ENCODE measurements at regions not wholly inside any gene's neighbourhood (a gene's known extent, or its start where the extent isn't known, plus 50 kb on each side); places are given as distances from the start of the nearest gene placed in this dataset.

DNA sequence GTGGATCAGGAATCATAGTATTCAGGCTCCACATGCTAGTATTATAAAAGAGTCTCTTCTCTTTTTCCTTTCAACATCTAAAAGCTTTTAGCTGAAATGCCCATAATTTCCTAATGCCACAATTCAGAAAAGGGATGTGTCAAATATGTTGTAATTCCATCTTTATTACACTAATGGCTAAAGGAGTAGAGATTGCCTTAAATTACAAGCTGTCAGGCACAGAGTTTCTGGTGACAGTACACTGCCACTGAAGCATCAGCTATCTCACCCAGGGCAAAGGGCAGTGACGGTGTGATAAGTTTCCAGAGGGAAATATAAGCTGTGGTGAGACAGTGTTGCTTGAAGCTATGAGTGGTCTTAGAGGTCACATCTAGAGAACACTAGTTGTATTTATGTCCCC is 581.1 kb downstream of the KCNT2 start:
- TF ChIP-seq FOS (IDR thresholded peaks at IDR 0.05; ENCODE audit: borderline replicate concordance, insufficient read depth, low read length) (no peak), POLR2AphosphoS5 (IDR thresholded peaks at IDR 0.05; ENCODE audit: insufficient read depth, low read depth, low read length) (no peak), POLR2A (IDR thresholded peaks at IDR 0.05; ENCODE audit: low read depth, low read length) (no peak), JUN (IDR thresholded peaks at IDR 0.05; ENCODE audit: borderline replicate concordance, insufficient read depth, insufficient read length, low read depth) (no peak), GATA2 (IDR thresholded peaks at IDR 0.05; ENCODE audit: insufficient read depth, insufficient read length, low read depth, low read length) (no peak)
- TF ChIP-seq, protein P1, sequence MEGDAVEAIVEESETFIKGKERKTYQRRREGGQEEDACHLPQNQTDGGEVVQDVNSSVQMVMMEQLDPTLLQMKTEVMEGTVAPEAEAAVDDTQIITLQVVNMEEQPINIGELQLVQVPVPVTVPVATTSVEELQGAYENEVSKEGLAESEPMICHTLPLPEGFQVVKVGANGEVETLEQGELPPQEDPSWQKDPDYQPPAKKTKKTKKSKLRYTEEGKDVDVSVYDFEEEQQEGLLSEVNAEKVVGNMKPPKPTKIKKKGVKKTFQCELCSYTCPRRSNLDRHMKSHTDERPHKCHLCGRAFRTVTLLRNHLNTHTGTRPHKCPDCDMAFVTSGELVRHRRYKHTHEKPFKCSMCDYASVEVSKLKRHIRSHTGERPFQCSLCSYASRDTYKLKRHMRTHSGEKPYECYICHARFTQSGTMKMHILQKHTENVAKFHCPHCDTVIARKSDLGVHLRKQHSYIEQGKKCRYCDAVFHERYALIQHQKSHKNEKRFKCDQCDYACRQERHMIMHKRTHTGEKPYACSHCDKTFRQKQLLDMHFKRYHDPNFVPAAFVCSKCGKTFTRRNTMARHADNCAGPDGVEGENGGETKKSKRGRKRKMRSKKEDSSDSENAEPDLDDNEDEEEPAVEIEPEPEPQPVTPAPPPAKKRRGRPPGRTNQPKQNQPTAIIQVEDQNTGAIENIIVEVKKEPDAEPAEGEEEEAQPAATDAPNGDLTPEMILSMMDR (IDR thresholded peaks at IDR 0.05; ENCODE audit: extremely low read depth in 1 of 2, insufficient read depth in 1 of 2, low read depth in 1 of 2, low read length in 2 of 2) = no peak
- TF ChIP-seq, protein P2, sequence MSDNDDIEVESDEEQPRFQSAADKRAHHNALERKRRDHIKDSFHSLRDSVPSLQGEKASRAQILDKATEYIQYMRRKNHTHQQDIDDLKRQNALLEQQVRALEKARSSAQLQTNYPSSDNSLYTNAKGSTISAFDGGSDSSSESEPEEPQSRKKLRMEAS (IDR thresholded peaks at IDR 0.05; ENCODE audit: insufficient read depth, insufficient read length) = no peak
